GM18519 (cell line): ENCODE measurements at regions not wholly inside any gene's neighbourhood (a gene's known extent, or its start where the extent isn't known, plus 50 kb on each side); places are given as distances from the start of the nearest gene placed in this dataset.

Source experiments
- ATAC-seq: cut with Tn5 transposase; IDR thresholded peaks from one replicate; pipeline ENCODE4 v1.9.1; 2021; ENCODE audit warnings: mild to moderate bottlenecking, moderate library complexity; ENCODE audit not compliant: unreplicated experiment, low FRiP score

DNA sequence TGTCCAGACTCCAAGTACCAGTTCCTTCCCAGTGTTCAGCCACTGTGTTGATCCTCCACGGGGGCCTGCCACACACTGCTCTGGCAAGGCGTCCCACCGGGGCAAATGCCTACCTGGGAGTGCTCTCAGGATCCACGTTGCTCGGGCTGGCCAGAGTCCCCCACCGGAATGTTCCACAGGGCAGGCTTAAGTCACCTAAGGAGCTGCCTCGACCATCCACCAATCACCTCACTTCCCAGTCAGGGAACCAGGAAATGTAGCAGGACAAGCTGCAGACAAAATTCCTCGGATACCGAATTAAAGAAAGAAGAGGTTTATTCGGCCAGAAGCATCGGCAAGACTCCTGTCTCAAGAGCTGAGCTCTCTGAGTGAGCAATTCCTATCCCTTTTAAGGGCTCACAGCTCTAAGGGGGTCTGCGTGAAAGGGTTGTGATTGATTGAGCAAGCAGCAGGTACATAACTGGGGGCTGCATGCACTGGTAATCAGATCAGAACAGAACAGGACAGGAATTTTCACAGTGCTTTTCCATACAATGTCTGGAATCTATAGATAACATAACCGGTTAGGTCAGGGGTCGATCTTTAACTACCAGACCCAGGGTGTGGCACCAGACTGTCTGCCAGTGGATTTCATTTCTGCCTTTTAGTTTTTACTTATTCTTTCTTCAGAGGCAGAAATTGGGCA is 56.9 kb upstream of the EDNRB start:
- ATAC-seq: no peak

DNA sequence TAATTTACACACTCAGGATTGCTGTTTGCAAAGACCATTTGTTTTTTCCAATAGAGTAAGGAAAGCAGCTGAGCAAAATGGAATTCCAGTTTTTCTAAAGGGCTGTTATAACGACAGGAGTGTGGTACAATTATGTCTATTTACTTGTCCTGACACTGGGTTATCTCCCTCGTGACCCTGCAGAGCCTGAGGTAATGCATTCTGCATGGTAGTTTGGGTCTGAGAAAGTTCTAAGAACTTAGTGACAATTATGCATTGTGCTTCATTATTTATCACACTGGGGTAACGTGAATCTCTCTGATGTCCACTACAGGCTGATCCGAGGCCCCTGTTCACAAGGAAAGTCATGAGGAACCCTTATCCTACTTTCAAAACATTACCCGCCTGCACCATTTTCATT is 50.7 kb upstream of the EDNRB start:
- ATAC-seq: no peak
